LNCAP (cell line): ENCODE measurements at regions not wholly inside any gene's neighbourhood (a gene's known extent, or its start where the extent isn't known, plus 50 kb on each side); places are given as distances from the start of the nearest gene placed in this dataset.

Experiments used
- TF ChIP-seq, protein P1 (sequence below): fragments of 450-650 bp; IDR thresholded peaks from 2 replicates; pipeline ENCODE4 v1.5.1; 2017; ENCODE audit warnings: mild to moderate bottlenecking

DNA sequence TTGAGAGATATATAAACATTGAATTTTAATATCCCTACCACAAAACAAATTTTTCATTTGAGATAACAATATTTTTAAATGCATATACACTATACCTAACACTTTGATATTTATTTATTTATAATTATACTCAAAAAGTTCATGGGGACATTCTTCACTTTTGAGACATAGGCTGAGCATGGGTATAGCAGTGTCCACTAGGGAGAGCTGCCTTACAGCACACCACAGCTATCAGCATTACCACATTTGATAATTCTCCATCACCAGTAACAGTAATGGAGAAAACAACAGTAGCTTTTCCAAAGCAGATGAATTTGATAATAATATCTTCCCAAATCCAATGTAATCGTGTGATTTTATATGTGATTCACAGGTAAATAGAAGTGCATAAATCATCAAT, 626.1 kb downstream of the DACH1 start:
- TF ChIP-seq, protein P1, sequence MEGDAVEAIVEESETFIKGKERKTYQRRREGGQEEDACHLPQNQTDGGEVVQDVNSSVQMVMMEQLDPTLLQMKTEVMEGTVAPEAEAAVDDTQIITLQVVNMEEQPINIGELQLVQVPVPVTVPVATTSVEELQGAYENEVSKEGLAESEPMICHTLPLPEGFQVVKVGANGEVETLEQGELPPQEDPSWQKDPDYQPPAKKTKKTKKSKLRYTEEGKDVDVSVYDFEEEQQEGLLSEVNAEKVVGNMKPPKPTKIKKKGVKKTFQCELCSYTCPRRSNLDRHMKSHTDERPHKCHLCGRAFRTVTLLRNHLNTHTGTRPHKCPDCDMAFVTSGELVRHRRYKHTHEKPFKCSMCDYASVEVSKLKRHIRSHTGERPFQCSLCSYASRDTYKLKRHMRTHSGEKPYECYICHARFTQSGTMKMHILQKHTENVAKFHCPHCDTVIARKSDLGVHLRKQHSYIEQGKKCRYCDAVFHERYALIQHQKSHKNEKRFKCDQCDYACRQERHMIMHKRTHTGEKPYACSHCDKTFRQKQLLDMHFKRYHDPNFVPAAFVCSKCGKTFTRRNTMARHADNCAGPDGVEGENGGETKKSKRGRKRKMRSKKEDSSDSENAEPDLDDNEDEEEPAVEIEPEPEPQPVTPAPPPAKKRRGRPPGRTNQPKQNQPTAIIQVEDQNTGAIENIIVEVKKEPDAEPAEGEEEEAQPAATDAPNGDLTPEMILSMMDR = no peak; the same call in 1 of the 2 replicates

GRCh38 chr13:71237332-71237731, 629.7 kb downstream of the DACH1 start:
- TF ChIP-seq, protein P1 = no peak

DNA sequence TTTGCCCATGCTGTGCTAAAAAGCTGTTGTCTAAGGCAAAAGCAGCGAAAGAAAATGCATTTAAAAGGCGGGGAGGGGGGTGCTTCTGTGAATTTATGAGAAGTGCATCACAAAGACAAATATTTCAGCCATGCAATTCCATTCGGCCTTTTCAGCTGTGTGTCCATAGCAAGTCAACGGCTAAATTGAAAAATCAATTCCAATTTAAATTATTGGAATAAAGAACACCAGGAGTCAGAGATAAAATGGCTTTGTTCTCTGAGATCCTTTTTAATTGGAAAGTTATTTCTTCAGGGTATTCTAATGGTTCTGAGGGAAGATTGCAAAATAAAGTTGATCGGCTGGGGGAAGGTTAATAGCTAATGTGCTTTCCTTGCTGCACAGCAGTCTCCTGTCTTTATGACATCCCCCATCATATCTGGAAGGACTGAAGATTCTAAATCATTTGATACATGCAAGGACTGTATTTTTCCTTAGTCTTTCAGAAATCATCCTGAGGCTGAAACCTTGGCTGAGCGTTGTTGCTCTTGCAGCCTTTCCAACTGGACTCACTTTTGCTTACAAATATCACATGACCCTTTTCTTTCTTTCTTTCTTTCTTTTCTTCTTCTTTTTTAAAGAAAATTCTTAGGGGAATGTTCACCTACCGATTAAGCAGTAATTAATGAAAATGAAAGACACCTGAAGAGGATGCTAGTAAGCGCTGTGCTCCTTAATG, 647.1 kb downstream of the DACH1 start:
- TF ChIP-seq, protein P1 = no peak

- TF ChIP-seq, protein P1 = peak; percentile 25; the same call in 1 of the 2 replicates
Observed at GRCh38 chr13:71218960-71219359, 648.0 kb downstream of the DACH1 start.

DNA sequence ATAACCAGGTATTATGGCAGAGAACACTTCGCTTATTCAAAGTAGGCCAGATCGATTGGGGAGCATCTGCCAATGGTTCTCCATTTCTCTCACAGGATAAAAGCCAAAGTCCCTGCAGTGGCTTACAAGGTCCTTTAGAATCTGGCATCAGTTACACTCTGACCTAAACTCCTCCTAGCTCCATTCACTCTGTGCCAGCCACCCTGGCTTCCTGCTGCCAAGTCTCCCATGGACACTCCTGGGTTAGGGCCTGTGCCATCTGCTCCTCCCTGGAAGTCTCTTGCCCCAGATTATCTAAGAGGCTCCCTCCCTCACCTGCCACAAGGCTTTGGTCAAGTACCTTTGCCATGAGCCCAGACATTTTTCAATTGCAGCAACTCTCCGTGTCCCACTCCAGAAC, 649.2 kb downstream of the DACH1 start:
- TF ChIP-seq, protein P1 = no peak

DNA sequence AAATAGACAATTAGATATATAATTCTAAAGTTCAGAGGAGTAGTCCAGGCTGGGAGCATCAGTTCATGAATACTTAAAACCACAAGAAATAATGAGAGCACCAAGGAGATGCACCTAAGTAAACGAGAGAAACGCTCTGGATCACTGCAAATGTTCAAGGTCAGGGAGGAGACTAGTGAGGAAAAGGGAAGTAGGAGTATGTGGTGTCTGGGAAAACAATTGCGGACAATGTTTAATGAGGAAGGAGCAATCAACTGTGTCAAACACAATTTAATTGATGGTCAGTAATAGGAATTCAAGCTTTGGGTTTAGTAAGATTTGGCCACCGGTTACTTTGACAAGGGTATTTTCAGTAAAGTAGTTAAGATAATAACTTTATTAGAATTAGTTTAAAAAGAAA, 652.2 kb downstream of the DACH1 start:
- TF ChIP-seq, protein P1 = no peak

GRCh38 chr13:71214357-71214756, 652.6 kb downstream of the DACH1 start:
- TF ChIP-seq, protein P1 = no peak
